HepG2 (cell line): ENCODE measurements at regions not wholly inside any gene's neighbourhood (a gene's known extent, or its start where the extent isn't known, plus 50 kb on each side); places are given as distances from the start of the nearest gene placed in this dataset.
A peak's percentile ranks its signal among the peaks of the same experiment; 100 is the strongest.

Source experiments
- AKAP8 ChIP-seq: sonication (generic); formaldehyde crosslinking; IDR thresholded peaks from 2 replicates; pipeline ENCODE4 v1.5.1; 2020; ENCODE audit warnings: mild to moderate bottlenecking, missing genetic modification reagents
- ASH2L ChIP-seq: fragments of 300-600, 200-600 bp; sonication (generic); IDR thresholded peaks from 2 replicates; pipeline ENCODE4 v1.7.0; 2017; ENCODE audit warnings: low read depth, mild to moderate bottlenecking, moderate library complexity, mixed read lengths, low read length; ENCODE audit not compliant: insufficient read length
- ATAD3A ChIP-seq: sonication (generic); formaldehyde crosslinking; IDR thresholded peaks from 2 replicates; pipeline ENCODE4 v1.4.0; 2020; ENCODE audit warnings: missing genetic modification reagents
- ETV6 ChIP-seq: sonication (generic); formaldehyde crosslinking; conservative IDR thresholded peaks from 2 replicates; pipeline ENCODE4 v1.4.0; 2020; ENCODE audit warnings: missing genetic modification reagents
- MYNN ChIP-seq: sonication (generic); formaldehyde crosslinking; IDR thresholded peaks from 2 replicates; pipeline ENCODE4 v1.4.0; 2020; ENCODE audit warnings: mild to moderate bottlenecking, low read depth, missing genetic modification reagents
- SKIL ChIP-seq: sonication (generic); formaldehyde crosslinking; IDR thresholded peaks from 2 replicates; pipeline ENCODE4 v1.8.0; 2022; ENCODE audit warnings: missing genetic modification reagents, mild to moderate bottlenecking, moderate library complexity, borderline replicate concordance
- SNAPC5 ChIP-seq: sonication (generic); formaldehyde crosslinking; IDR thresholded peaks from 2 replicates; pipeline ENCODE4 v1.8.1; 2023; ENCODE audit warnings: mild to moderate bottlenecking, missing genetic modification reagents, borderline replicate concordance
- YEATS4 ChIP-seq: sonication (generic); formaldehyde crosslinking; IDR thresholded peaks from 2 replicates; pipeline ENCODE4 v1.4.0; 2020; ENCODE audit warnings: missing genetic modification reagents, borderline replicate concordance
- ZBTB14 ChIP-seq: sonication (generic); formaldehyde crosslinking; IDR thresholded peaks from 2 replicates; pipeline ENCODE4 v1.4.0; 2020; ENCODE audit warnings: missing genetic modification reagents
- ZBTB40 ChIP-seq, 2 experiments: fragments of 450-650 bp in 1 of 2; sonication (generic) in 1 of 2; formaldehyde crosslinking in 1 of 2; IDR thresholded peaks; 2 replicates each; pipeline versions ENCODE4 v1.6.1 to v1.8.0; 2016 to 2022; ENCODE audit warnings: antibody characterized with exemption in 1 of 2, mild to moderate bottlenecking in 1 of 2, missing genetic modification reagents in 1 of 2
- ZNF501 ChIP-seq: sonication (generic); formaldehyde crosslinking; IDR thresholded peaks from 2 replicates; pipeline ENCODE4 v1.5.1; 2020; ENCODE audit warnings: mild to moderate bottlenecking, moderate library complexity, missing genetic modification reagents
- ZSCAN21 ChIP-seq: sonication (generic); formaldehyde crosslinking; IDR thresholded peaks from 2 replicates; pipeline ENCODE4 v1.8.0; 2022; ENCODE audit warnings: mild to moderate bottlenecking, missing genetic modification reagents, moderate library complexity, borderline replicate concordance

- peak; percentile 57; the same call in 1 of the 2 replicates for TF ChIP-seq SKIL
- TF ChIP-seq ZNF501 (CRISPR knock-in tag): peak; percentile 71
- 0 out of 2 replicates have a peak, but pooled peaks have one; percentile 36 for TF ChIP-seq ETV6 (CRISPR knock-in tag)
- no peak for TF ChIP-seq SNAPC5 (CRISPR knock-in tag)
- peak; percentile 33; the same call in 1 of the 2 replicates for TF ChIP-seq ZBTB40 (IDR thresholded peaks at IDR 0.05)
- TF ChIP-seq ZBTB40 (CRISPR knock-in tag; IDR thresholded peaks at IDR 0.05): no peak
- TF ChIP-seq ATAD3A (CRISPR knock-in tag): no peak
- no peak for TF ChIP-seq ASH2L
- peak; percentile 31; the same call in 1 of the 2 replicates for TF ChIP-seq ZSCAN21 (CRISPR knock-in tag)
- TF ChIP-seq ZBTB14 (CRISPR knock-in tag): 0 out of 2 replicates have a peak, but pooled peaks have one; percentile 17
- no peak; the same call in 1 of the 2 replicates for TF ChIP-seq YEATS4 (CRISPR knock-in tag)
- peak; percentile 33; the same call in 1 of the 2 replicates for TF ChIP-seq AKAP8
- no peak for TF ChIP-seq MYNN
These were observed 59.0 kb upstream of the WNT7B start (continued) for GRCh38 chr22:46035742-46036557.
